NCI-H82 treated with DMSO at 0.1 percent for 48 hours (cell line): ENCODE measurements at regions not wholly inside any gene's neighbourhood (a gene's known extent, or its start where the extent isn't known, plus 50 kb on each side); places are given as distances from the start of the nearest gene placed in this dataset.

Experiments used
- DNase-seq: peaks from one replicate; lab custom pipeline; 2025; ENCODE audit not compliant: unreplicated experiment; lab: John Stamatoyannopoulos, UW

GRCh38 chr10:62653254-62653653 is 151.3 kb upstream of the ADO start:
- DNase-seq = no peak

- DNase-seq = no peak
Measured at GRCh38 chr10:62654966-62655336, 149.6 kb upstream of the ADO start.

GRCh38 chr10:62655337-62655994 is 149.1 kb upstream of the ADO start:
- no peak for DNase-seq

- no peak for DNase-seq
Measured at GRCh38 chr10:62657244-62657835, 147.2 kb upstream of the ADO start.

GRCh38 chr10:62658516-62658915 is 146.0 kb upstream of the ADO start:
- DNase-seq = no peak

- no peak for DNase-seq
Measured at GRCh38 chr10:62661143-62661542, 143.4 kb upstream of the ADO start.

GRCh38 chr10:62662486-62662885 is 142.0 kb upstream of the ADO start:
- DNase-seq = no peak

GRCh38 chr10:62665771-62666170 is 138.7 kb upstream of the ADO start:
- DNase-seq = no peak

GRCh38 chr10:62666275-62666674 is 138.2 kb upstream of the ADO start:
- DNase-seq = no peak

- no peak for DNase-seq
Measured at GRCh38 chr10:62669341-62669740, 135.2 kb upstream of the ADO start.

GRCh38 chr10:62671104-62671503 is 133.4 kb upstream of the ADO start:
- DNase-seq = no peak

- DNase-seq = no peak
Measured at GRCh38 chr10:62681211-62681940, 123.1 kb upstream of the ADO start.

GRCh38 chr10:62684911-62685310 is 119.6 kb upstream of the ADO start:
- no peak for DNase-seq

- no peak for DNase-seq
Measured at GRCh38 chr10:62687230-62687748, 117.2 kb upstream of the ADO start.

GRCh38 chr10:62688971-62689700 is 115.4 kb upstream of the ADO start:
- DNase-seq = no peak

- DNase-seq = no peak
Measured at GRCh38 chr10:62689712-62690111, 114.8 kb upstream of the ADO start.

GRCh38 chr10:62690703-62691102 is 113.8 kb upstream of the ADO start:
- no peak for DNase-seq

- no peak for DNase-seq
Measured at GRCh38 chr10:62691336-62691735, 113.2 kb upstream of the ADO start.

- DNase-seq = no peak
Measured at GRCh38 chr10:62692085-62692484, 112.4 kb upstream of the ADO start.

GRCh38 chr10:62693306-62693705 is 111.2 kb upstream of the ADO start:
- DNase-seq = no peak

GRCh38 chr10:62694537-62695126 is 109.9 kb upstream of the ADO start:
- no peak for DNase-seq
